GM19239 (cell line): ENCODE measurements at regions not wholly inside any gene's neighbourhood (a gene's known extent, or its start where the extent isn't known, plus 50 kb on each side); places are given as distances from the start of the nearest gene placed in this dataset.

Source experiments
- DNase-seq: peaks from one replicate; pipeline ENCODE4 v3.0.0; 2011; ENCODE audit warnings: low spot score; ENCODE audit not compliant: insufficient read length
- FAIRE-seq: peaks from 2 replicates; lab custom pipeline; 2011; peaks lifted over from hg19 to GRCh38; lab: Jason Lieb, UNC

DNA sequence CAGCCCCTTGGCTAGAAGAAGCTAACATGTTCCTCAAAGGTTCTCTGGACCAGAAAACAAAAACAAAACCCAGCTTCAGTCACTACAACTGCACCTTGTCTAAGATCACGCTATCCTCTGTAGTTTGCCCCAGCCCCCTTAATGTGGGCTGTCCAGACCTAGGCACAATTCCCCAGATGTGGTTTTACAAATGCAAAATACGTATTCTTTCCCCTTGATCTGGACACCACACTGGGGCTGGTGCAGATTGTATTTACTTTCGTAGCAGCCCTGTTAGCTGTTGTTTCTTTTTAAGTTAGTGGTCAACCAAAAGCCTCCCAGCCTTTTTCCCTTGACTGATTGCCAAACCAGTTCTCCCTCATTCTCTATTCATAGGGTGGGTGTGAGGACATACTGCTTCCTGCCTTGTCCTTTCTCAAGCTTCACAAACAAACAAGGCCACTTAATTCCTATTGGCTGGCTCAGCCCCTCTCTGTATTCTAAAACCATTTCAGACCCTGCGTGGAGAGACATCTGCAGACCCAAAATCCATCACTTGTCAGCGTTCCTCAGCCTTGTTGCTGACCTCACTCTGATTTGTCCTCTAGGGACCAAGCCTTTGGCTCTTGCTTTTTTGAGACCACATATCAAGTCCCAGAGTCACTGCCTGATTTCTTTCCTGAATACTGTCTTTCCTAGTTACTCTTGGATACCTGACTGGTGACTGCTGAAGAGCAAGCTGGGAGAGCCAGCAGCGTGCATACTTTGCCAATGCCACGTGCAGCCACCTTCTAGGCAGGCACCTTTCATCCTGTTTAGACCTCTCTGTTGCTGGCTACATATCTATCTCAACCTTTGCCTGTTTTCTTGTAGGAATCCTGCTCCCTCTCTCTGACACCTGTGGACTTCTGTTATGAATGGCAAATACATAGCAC lies 96.4 kb upstream of the RAB3GAP2 start:
- FAIRE-seq (no peak), DNase-seq (no peak)

DNA sequence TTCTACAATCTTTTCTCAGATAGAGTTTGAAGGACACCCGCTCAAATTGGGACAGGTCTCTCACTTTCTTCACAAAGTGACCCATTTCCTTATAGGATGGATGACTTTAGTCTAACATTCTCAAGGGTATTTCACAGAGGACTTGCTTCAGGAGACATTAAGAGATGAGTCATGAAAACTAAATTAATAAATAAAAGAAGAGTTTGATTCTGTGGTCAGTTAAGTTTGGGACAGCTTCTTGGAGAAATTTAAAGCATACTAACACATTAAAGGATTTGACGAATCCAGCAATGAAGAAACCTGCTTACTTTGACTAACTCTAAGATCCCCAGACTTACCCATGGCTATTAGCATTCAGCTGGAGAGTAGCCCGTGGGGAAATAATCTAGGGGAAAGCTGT lies 95.6 kb upstream of the RAB3GAP2 start:
- FAIRE-seq, result no peak
- DNase-seq, result no peak

DNA sequence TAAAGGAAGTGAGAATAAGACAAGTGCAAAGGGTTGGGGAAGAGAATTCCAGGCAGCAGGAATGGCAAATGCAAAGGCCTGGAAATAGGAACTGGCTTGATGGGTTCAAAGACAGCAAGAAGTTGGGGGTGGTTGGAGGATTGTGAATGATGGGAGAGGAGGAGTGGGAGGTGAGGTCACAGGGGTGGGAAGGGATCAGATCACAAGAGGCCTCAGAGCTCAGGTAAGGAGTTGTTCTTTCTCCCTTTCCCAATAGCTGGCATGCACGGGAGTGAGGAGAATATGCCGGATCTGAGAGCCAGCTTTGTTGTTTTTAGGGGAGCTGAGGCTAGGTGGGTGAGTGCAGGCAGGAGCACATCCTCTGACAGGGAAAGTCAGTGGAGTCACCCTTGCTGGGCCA lies 94.0 kb upstream of the RAB3GAP2 start:
- no peak for FAIRE-seq

DNA sequence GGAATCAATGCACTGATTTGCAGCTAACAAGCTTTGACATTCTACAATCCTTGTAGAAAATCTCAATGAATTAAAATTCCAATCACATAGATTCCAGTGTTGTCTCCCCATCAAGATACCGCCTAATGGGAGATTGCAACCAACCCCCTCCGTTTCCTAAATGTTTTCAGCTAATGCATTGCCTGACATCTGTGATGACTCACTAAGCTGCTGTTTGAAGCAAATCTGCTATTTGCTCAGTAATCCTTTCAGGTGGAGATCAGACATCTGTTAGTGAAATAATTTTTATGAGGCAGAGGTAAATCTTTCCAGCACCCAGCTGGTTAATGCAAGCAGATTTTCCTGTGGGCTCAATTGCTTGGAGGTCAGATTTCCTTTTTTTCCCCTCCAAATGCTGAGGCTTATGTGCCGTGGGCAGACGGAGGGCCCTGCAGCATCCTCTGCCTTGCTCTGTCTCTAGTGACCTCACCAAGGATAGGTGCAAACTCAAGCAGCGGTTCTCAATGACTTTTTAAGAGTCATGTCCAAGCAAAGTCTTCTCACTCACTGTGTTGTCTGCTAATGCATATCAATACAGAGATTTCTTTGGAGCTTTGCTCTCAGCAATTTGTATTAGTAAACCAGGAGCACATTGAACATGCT lies 91.1 kb upstream of the RAB3GAP2 start:
- DNase-seq (no peak), FAIRE-seq (no peak)

More for the DNA sequence above, 94.0 kb upstream of the RAB3GAP2 start:
- DNase-seq, result no peak

DNA sequence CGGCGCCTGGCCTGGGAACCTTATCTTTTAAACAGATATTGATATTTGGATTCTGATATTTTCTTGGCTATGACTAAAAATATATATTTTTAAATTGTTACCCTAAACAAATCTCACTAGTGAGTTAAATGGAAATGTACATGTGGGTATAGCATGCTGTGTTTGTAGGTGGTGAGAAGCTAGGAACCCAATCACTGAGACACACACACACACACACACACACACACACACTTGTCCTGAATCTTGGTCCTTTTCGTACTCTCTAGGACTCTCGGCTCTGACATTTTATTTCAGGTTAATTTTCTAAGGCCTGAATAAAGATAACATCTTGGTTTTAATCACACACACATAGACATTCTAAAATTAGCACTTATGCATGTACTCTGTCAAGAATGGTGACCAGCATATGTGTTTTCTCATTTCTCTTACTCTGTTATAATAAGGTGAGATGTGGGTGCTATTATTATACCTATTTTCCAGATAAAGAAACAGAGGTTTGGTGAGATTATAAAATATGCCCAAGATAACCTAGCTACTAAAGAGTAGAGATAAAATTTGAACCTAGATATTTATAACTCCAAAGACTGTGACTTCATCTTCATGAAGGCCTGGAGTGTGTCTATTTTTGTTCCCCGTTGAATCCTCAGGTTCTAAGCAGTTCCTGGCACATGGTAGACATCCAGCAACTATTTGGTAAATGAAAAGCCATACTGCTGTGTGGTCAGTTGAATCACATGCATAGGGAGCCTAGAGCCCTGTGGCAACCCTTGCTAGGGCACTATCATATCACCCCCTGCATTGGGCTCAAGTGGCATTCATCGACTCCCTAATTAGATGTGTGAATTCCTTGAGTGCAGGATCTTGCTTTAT lies 85.0 kb upstream of the RAB3GAP2 start:
- no peak for FAIRE-seq

DNA sequence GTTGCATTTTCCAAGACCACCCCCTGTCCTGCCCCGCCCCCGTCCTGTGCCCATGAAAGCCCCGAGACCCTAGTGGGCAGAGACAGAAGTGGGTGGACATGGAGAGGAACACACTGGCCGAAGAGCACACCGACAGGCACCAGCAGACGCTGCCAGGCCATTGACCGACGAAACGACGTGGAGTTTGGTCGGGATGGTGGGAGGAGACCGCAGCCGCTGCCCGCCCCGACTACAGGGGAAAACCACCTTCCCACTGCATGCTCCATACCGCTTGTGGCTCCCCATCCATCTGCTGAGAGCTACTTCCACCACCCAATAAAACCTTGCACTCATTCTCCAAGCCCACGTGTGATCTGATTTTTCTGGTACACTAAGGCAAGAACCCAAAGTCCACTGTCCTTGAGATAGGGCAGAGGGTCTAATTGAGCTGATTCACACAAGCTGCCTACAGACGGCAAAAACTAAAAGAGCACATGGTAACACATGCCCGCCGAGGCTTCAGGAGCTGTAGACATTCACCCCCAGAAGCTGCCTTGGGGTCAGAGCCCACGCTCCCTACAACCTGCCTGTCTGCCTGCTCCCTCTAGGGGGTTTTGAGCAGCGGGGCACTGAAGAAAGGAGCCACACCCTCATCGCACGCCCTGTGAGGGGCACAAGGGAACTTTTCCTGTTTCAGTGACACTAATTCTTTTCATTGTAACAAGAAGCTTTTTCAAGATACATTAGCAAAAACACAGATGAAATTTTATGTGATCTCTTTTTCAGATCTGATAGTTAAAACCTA lies 81.2 kb upstream of the RAB3GAP2 start:
- DNase-seq (no peak), FAIRE-seq (no peak)

More for the DNA sequence above, 85.0 kb upstream of the RAB3GAP2 start:
- DNase-seq, result no peak

DNA sequence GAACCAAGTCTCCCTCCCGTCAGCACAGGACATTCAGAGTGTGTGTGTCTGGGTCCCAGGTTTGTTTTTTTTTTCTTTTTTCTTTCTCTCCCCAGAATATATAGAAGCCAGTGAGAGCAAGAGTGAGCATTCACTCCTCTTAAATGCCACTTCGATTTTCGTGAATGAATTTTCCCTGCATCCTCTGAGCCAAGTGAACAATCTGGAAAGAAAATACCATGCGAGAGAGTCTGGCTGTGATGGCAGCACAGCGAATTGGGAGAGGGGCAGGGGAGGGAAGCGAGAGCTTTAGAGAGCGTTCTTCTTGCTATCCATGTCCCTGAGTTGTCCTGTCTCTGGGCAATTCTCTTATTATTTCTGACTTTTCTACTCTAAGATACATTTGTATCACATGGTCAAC lies 76.0 kb upstream of the RAB3GAP2 start:
- DNase-seq (no peak), FAIRE-seq (no peak)

DNA sequence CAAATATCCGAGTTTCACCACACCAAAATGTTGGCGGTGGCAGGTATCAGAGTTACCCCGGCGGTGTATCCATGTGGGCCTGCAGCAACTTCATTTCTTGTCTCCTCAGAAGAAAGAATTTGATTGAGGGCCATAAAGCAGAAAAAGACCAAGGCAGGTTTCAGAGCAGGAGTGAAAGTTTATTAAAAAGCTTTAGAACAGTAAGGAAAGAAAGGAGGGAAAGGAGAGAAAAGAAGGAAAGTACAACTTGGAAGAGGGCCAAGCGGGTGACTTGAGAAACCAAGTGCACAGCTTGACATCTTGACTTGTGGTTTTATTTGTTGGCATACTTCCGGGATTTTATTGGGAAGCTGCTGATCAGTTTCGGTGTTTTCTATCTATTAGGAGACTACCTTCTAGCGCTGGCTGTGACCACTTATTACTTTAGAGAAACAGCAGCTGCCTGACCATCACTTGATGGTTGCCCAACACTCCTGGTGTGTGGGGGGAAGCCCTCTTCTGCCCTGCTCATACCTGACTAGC lies 75.5 kb upstream of the RAB3GAP2 start:
- FAIRE-seq, result no peak
- DNase-seq, result no peak

DNA sequence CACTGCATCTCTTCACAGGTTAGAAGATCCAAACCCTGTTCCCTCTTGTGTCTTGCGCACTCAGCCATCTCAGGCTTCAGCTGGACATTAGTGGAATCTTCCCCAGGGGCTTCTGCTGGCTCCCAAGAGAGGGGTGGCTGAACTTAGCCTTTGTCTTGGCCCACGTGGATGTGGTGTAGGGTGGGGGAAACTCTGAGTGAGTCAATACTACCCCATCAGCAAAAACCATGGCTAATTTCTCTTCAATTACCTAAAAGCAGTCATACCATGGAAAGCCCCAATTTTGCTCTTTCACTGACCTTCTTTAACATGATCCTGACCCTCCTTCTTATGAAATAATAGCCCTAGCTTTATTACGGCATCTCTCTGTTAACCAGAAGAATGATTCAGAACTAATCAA lies 72.5 kb upstream of the RAB3GAP2 start:
- DNase-seq (no peak), FAIRE-seq (no peak)

DNA sequence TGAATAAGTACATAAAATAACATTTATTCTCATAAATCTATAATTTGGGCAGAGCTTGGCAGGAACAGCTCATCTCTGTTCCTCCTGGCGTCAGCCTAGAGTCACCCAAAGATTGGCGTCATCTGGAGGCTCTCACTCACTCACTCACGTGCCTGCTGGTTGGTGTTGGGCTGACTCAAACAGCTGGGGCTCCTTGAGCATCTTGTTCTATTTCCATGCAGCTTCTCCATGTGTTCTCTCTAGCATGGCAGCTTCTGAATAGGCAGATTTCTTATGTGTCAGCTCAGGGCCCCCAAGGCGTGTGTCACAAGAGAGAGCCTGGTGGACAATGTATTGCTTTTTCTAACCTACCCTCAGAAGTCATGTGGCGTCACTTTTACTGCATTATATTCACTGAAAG lies 70.6 kb upstream of the RAB3GAP2 start:
- FAIRE-seq, result no peak
- no peak for DNase-seq

DNA sequence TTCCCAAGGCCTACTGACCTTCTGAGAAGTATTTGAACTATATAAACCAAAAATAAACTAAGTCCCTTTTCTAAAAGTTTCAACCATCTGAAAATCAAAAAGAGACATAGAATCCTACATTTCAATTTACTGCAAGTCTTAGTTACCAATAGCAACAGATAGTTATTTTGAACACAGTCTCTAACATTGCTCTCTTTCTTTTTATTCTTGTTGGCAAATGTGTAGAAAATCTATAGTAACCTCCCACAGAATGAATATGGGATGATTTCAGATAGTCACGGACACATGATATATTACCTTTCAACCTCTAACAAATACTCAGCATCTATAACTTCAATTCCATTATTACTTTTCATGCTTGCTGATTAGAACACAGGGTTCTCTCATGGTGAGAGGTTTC lies 68.9 kb upstream of the RAB3GAP2 start:
- no peak for DNase-seq
- no peak for FAIRE-seq

DNA sequence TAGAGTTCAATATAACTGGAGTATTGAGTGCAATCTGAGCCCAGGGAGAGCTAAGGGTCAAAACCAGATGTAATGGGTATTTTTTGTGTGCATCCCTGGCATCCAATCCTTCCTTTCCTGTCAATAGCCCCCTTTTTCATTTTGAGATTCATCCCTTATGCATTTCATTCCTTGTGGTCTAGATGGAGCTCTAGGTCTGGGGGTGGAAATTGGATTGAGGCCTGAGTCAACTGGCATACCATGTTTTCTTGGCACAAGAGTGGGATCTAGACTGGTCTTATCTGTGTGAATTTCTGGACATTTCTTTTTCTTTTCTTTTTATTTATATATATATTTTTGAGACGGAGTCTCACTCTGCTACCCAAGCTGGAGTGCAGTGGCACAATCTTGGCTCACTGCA lies 67.3 kb upstream of the RAB3GAP2 start:
- DNase-seq, result no peak
- FAIRE-seq, result no peak

DNA sequence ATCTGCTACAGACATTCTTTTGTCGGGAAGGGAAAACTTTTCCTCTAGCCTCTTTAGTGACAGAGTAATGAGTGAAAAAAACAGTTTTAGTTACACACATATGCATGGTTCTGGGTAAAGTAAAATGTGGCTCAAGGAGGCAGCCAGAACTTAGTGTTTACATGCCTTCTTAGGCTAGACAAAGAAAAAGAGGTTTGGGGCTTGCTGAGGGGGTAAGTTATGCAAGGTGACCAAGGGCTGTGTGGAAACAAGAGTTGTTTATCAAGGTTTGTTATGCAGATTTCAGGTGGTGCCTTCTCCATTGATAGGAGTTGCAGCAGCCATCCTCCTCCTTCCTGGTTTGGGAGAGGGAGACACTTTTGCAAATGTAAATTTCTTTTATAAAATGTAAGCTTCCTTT lies 66.5 kb upstream of the RAB3GAP2 start:
- FAIRE-seq (no peak), DNase-seq (no peak)

DNA sequence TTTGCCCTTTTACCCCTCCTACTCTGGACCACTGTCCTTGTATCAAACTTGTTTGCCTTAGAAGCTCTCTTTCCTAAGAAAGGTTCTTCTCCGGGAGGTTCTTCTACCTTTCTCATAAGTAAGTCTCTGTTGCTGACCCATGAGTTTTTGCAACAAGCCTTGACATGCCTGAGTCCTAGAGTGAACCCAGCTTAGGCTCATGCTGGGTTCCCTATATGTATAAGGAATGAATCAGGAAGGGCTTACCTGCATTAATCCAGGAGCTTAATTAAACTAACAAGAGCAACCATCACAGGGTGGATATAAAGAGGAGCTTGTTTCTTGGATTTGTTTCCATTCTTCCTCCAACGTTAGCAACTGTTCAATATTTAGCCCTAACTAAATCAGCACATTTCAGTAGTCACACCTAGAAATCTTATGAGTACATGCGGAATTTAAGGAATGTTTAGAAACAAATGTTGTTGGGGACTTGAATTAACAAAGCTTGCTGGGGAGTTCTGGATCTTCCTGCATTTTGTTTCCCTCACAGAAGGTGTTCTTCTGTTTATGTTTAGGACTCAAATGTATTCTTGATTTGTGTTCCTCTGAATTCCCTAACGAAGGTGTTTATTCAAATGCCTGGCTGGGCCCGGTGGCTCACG lies 64.3 kb upstream of the RAB3GAP2 start:
- FAIRE-seq (peak; percentile 49), DNase-seq (no peak)

DNA sequence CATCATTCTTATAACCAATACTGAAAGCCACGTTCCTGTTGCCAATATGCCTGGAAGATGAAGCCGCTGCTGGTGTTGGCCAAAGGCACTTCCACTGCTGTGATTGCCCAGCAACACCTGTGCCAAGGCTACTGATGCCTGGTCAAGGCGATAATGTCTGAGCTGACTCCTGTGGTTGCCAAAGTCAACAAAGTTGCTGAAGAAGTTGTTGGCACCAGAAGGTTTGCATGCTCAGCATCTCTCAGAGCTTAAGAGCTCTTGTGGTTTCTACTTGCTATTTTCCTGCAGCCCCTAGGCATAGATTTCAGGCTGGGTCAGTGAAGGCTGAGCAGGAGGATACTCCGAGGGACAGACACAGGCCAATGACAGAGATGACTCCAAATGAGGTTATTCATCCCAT lies 63.4 kb upstream of the RAB3GAP2 start:
- FAIRE-seq (no peak), DNase-seq (no peak)

DNA sequence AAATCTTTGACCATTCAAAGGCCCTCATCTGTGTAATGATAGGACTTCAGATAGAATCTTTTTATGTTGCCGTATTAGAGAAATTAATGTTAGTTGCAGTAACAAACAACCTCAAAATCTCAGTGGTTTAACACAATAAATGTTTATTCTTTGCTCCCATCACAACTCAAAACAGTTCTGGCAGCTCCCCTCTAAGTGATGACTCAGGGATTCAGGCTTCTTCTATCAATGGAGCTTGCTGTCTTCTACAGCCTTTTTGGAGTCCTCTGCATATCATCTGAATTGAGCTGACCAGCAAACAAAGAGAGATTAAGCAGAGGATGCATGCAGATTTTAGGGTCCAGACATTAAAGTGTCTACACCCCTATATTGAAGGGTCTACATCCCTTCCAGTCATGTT lies 59.1 kb upstream of the RAB3GAP2 start:
- no peak for FAIRE-seq
- DNase-seq, result no peak

DNA sequence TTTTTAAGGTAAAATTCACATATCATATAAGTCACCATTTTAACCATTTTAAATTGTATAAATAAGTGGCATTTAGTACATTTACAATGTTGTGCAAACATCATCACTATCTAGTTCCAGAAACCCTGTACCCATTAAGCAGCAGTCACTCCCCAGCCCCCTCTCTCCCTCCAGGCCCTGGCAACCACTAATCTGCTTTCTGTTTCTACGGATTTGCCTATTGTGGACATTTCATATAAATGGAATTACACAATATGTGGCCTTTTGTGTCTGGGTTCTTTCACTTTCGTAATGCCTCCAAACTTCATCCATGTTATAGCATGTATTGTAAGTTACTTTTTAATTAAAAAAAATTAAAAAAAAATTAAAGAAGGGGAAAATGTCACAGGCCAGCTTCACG lies 58.0 kb upstream of the RAB3GAP2 start:
- FAIRE-seq (no peak), DNase-seq (no peak)

DNA sequence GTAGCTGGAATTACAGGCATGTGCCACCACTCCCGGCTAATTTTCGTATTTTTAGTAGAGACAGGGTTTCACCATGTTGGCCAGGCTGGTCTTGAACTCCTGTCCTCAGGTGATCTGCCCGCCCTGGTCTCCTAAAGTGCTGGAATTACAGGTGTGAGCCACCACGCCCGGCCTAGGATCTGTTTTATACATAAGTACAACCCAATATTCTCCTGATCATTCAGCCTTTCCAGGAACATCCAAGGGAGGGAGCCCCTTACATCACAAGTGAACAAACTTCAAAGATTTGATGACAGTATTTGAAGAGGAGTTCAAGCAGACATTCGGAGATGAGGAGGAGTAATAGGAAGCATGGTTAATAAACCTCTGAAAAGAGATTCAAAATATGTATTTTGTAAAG lies 54.9 kb upstream of the RAB3GAP2 start:
- no peak for FAIRE-seq
- no peak for DNase-seq

DNA sequence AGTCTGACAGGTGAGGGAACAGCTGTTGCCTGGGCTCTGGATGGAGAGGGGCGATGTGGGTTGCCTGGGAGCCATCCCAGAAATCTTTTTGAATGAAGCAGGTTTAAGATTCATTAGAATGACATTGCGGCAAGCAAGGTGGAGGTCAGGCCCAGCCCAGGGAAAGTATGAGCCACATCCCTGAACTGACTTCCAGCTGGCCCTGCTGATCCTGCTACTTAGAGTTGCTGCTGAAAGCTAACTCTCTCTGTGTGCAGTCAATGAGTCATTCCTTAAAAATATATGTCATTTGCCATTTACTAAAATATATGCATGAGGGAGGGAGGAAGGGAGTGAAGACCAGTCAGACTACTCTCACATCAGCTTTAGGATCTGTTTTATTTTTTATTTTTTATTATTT lies 54.3 kb upstream of the RAB3GAP2 start:
- FAIRE-seq (no peak), DNase-seq (no peak)
